ENCODE measurements at regions not wholly inside any gene's neighbourhood (a gene's known extent, or its start where the extent isn't known, plus 50 kb on each side); places are given as distances from the start of the nearest gene placed in this dataset.

GRCh38 chr5:88377240-88377639 lies 108.6 kb upstream of the TMEM161B start:
- no peaks in the 10 kb centered on the region for H3K27me3 Mint-ChIP-seq (ENCODE audit: low read depth, unreplicated experiment)
- Histone ChIP-seq H3K27me3 (ENCODE audit: insufficient read depth, low read length) (no peaks in the 10 kb centered on the region), H4K20me1 (ENCODE audit: insufficient read depth, low read length) (no peaks in the 10 kb centered on the region), H2AFZ (ENCODE audit: low read depth, low read length) (no peak overlapping the region), H3K4me1 (ENCODE audit: insufficient read depth, low read length) (no peaks in the 10 kb centered on the region), H3K79me2 (ENCODE audit: insufficient read depth, low read length) (no peaks in the 10 kb centered on the region), H3K27ac (ENCODE audit: low read depth, low read length) (no peak overlapping the region), H3K9ac (ENCODE audit: low read length) (no peak overlapping the region), H3K4me3 (ENCODE audit: insufficient read depth, low read depth, low read length) (no peak overlapping the region), H3K9me3 (ENCODE audit: insufficient read depth, low read depth, low read length) (no peaks in the 10 kb centered on the region), H3K4me2 (ENCODE audit: low read length) (no peak overlapping the region), H3K36me3 (ENCODE audit: insufficient read depth, low read length) (no peaks in the 10 kb centered on the region)
- FAIRE-seq (no peak), DNase-seq (ENCODE audit: low read depth) (no peak)
- H3K4me1 Mint-ChIP-seq (ENCODE audit: low read depth, unreplicated experiment): peaks cover 11% of the 10 kb centered on the region
- H3K9me3 Mint-ChIP-seq (ENCODE audit: unreplicated experiment): peaks cover 3% of the 10 kb centered on the region
- no peak overlapping the region for H3K4me3 Mint-ChIP-seq (ENCODE audit: unreplicated experiment)
- H3K36me3 Mint-ChIP-seq (ENCODE audit: low read depth, unreplicated experiment): no peaks in the 10 kb centered on the region
- TF ChIP-seq CTCF (IDR thresholded peaks at IDR 0.05; ENCODE audit: insufficient read depth, low read depth, low read length) (no peak), EZH2 (IDR thresholded peaks at IDR 0.05; ENCODE audit: insufficient read depth, low read length) (no peak)
- H3K27ac Mint-ChIP-seq (ENCODE audit: unreplicated experiment): no peak overlapping the region

- Mint-ChIP-seq H3K9me3 (ENCODE audit: unreplicated experiment) (peaks cover 3% of the 10 kb centered on the region), H3K4me3 (ENCODE audit: unreplicated experiment) (no peak overlapping the region), H3K27me3 (ENCODE audit: low read depth, unreplicated experiment) (no peaks in the 10 kb centered on the region), H3K4me1 (ENCODE audit: low read depth, unreplicated experiment) (peaks cover 11% of the 10 kb centered on the region), H3K27ac (ENCODE audit: unreplicated experiment) (no peak overlapping the region), H3K36me3 (ENCODE audit: low read depth, unreplicated experiment) (no peaks in the 10 kb centered on the region)
- Histone ChIP-seq H3K36me3 (ENCODE audit: insufficient read depth, low read length) (no peaks in the 10 kb centered on the region), H3K4me2 (ENCODE audit: low read length) (no peak overlapping the region), H3K4me1 (ENCODE audit: insufficient read depth, low read length) (no peaks in the 10 kb centered on the region), H3K79me2 (ENCODE audit: insufficient read depth, low read length) (no peaks in the 10 kb centered on the region), H4K20me1 (ENCODE audit: insufficient read depth, low read length) (no peaks in the 10 kb centered on the region), H3K9ac (ENCODE audit: low read length) (no peak overlapping the region), H3K4me3 (ENCODE audit: insufficient read depth, low read depth, low read length) (no peak overlapping the region), H3K9me3 (ENCODE audit: insufficient read depth, low read depth, low read length) (no peaks in the 10 kb centered on the region), H2AFZ (ENCODE audit: low read depth, low read length) (no peak overlapping the region), H3K27ac (ENCODE audit: low read depth, low read length) (no peak overlapping the region), H3K27me3 (ENCODE audit: insufficient read depth, low read length) (no peaks in the 10 kb centered on the region)
- DNase-seq (ENCODE audit: low read depth) (no peak), FAIRE-seq (no peak)
- TF ChIP-seq EZH2 (IDR thresholded peaks at IDR 0.05; ENCODE audit: insufficient read depth, low read length): no peak
- no peak for TF ChIP-seq CTCF (IDR thresholded peaks at IDR 0.05; ENCODE audit: insufficient read depth, low read depth, low read length)
Observed at GRCh38 chr5:88376728-88377127, 108.1 kb upstream of the TMEM161B start.

- no peaks in the 10 kb centered on the region for H3K9me3 ChIP-seq (ENCODE audit: insufficient read depth, low read depth, low read length)
- no peak overlapping the region for H3K27ac Mint-ChIP-seq (ENCODE audit: unreplicated experiment)
- no peak for TF ChIP-seq CTCF (IDR thresholded peaks at IDR 0.05; ENCODE audit: insufficient read depth, low read depth, low read length)
- no peak for TF ChIP-seq EZH2 (IDR thresholded peaks at IDR 0.05; ENCODE audit: insufficient read depth, low read length)
- DNase-seq (ENCODE audit: low read depth): no peak
- no peak for FAIRE-seq
- H3K9ac ChIP-seq (ENCODE audit: low read length): no peak overlapping the region
- no peaks in the 10 kb centered on the region for H3K36me3 Mint-ChIP-seq (ENCODE audit: low read depth, unreplicated experiment)
- H3K9me3 Mint-ChIP-seq (ENCODE audit: unreplicated experiment): no peaks in the 10 kb centered on the region
- H4K20me1 ChIP-seq (ENCODE audit: insufficient read depth, low read length): no peaks in the 10 kb centered on the region
- no peaks in the 10 kb centered on the region for H3K27me3 ChIP-seq (ENCODE audit: insufficient read depth, low read length)
- peaks cover 11% of the 10 kb centered on the region for H3K4me1 Mint-ChIP-seq (ENCODE audit: low read depth, unreplicated experiment)
- no peak overlapping the region for H2AFZ ChIP-seq (ENCODE audit: low read depth, low read length)
- no peaks in the 10 kb centered on the region for H3K27me3 Mint-ChIP-seq (ENCODE audit: low read depth, unreplicated experiment)
- H3K4me1 ChIP-seq (ENCODE audit: insufficient read depth, low read length): no peaks in the 10 kb centered on the region
- no peak overlapping the region for H3K27ac ChIP-seq (ENCODE audit: low read depth, low read length)
- H3K4me3 ChIP-seq (ENCODE audit: insufficient read depth, low read depth, low read length): no peak overlapping the region
- H3K36me3 ChIP-seq (ENCODE audit: insufficient read depth, low read length): no peaks in the 10 kb centered on the region
- no peaks in the 10 kb centered on the region for H3K79me2 ChIP-seq (ENCODE audit: insufficient read depth, low read length)
- H3K4me2 ChIP-seq (ENCODE audit: low read length): no peak overlapping the region
- no peak overlapping the region for H3K4me3 Mint-ChIP-seq (ENCODE audit: unreplicated experiment)
Observed at GRCh38 chr5:88374391-88374790, 105.7 kb upstream of the TMEM161B start.
